Lower leg skin (tissue), 3 donors: ENCODE measurements at regions not wholly inside any gene's neighbourhood (a gene's known extent, or its start where the extent isn't known, plus 50 kb on each side); places are given as distances from the start of the nearest gene placed in this dataset.

ENCODE experiments used
- CTCF ChIP-seq, 3 donors: fragments of 450-650 bp; IDR thresholded peaks; one replicate each; pipeline ENCODE4 v1.5.1; 2016; ENCODE audit warnings: antibody characterized with exemption in 3 of 3, mild to moderate bottlenecking in 3 of 3, moderate library complexity in 2 of 3
- POLR2A ChIP-seq, 2 donors: fragments of 450-650 bp; IDR thresholded peaks; one replicate each; pipeline ENCODE4 v1.6.1; 2016 to 2017; ENCODE audit warnings: antibody characterized with exemption in 2 of 2, mild to moderate bottlenecking in 1 of 2, moderate library complexity in 1 of 2

GRCh38 chr2:138948070-138948539 is 167.9 kb upstream of the NXPH2 start:
- TF ChIP-seq POLR2A (IDR thresholded peaks at IDR 0.05), result no peak
- TF ChIP-seq CTCF (IDR thresholded peaks at IDR 0.05), result no peak
